Caco-2 (cell line): ENCODE measurements at regions not wholly inside any gene's neighbourhood (a gene's known extent, or its start where the extent isn't known, plus 50 kb on each side); places are given as distances from the start of the nearest gene placed in this dataset.

Source experiments
- BruUV-seq: library from RNA; stranded (reverse); fragments of 400-500 nt; replicated peaks from 2 replicates; lab custom pipeline; 2021; lab: Mats Ljungman, UMichigan
- CTCF ChIA-PET: fragments of 300-600 bp; sonication (Branson Sonifier 250); formaldehyde crosslinking; loops from one replicate; lab custom pipeline; 2022; ENCODE audit warnings: antibody characterized with exemption; lab: Charles Lee
- POLR2A ChIA-PET: fragments of 300-600 bp; sonication (Branson Sonifier 250); formaldehyde crosslinking; loops from one replicate; lab custom pipeline; 2022; ENCODE audit warnings: antibody characterized with exemption; lab: Charles Lee
- DNase-seq, 2 experiments: peaks; one replicate each; pipeline versions ENCODE4 v3.0.0 to v3.0.0-alpha.2; 2020 to 2022
- H3K27me3 ChIP-seq: replicated peaks from 2 replicates; pipeline ENCODE4 v1.6.0; 2011; ENCODE audit warnings: low read length; ENCODE audit not compliant: control insufficient read depth, insufficient read depth
- H3K36me3 ChIP-seq: 2 replicates; pipeline ENCODE4 v1.5.1; 2011; ENCODE audit warnings: low read length; ENCODE audit not compliant: control insufficient read depth, insufficient read depth
- H3K4me1 ChIP-seq: fragments of 250-450 bp; sonication (Bioruptor Pico); 2 replicates; pipeline ENCODE4 v1.5.1; 2020; ENCODE audit warnings: mild to moderate bottlenecking
- H3K4me3 ChIP-seq: 2 replicates; pipeline ENCODE4 v1.5.1; 2011; ENCODE audit warnings: low read depth, mild to moderate bottlenecking, control low read depth, low read length
- H3K9me3 ChIP-seq: fragments of 250-450 bp; sonication (Bioruptor Pico); 2 replicates; pipeline ENCODE4 v1.5.1; 2020; ENCODE audit warnings: mild to moderate bottlenecking, moderate library complexity
- H3K27ac Mint-ChIP-seq: one replicate; pipeline ENCODE4 v1.8.0; 2022; ENCODE audit warnings: mixed read lengths; ENCODE audit not compliant: unreplicated experiment
- H3K27me3 Mint-ChIP-seq: one replicate; pipeline ENCODE4 v1.8.0; 2022; ENCODE audit warnings: mixed read lengths; ENCODE audit not compliant: insufficient read depth, unreplicated experiment
- H3K36me3 Mint-ChIP-seq: one replicate; pipeline ENCODE4 v1.8.0; 2022; ENCODE audit warnings: mild to moderate bottlenecking, mixed read lengths; ENCODE audit not compliant: insufficient read depth, unreplicated experiment
- H3K4me1 Mint-ChIP-seq: one replicate; pipeline ENCODE4 v1.8.0; 2022; ENCODE audit warnings: low read depth, mixed read lengths; ENCODE audit not compliant: unreplicated experiment
- H3K4me3 Mint-ChIP-seq: one replicate; pipeline ENCODE4 v1.8.0; 2022; ENCODE audit warnings: mild to moderate bottlenecking, moderate library complexity, mixed read lengths; ENCODE audit not compliant: unreplicated experiment
- H3K9me3 Mint-ChIP-seq: one replicate; pipeline ENCODE4 v1.8.0; 2022; ENCODE audit warnings: mixed read lengths; ENCODE audit not compliant: unreplicated experiment
- intact Hi-C: fragments of 100-400 bp; cut with micrococcal nuclease; formaldehyde crosslinking; loops from one replicate; pipeline ENCODE4 v1.10.0; 2022; ENCODE audit not compliant: unreplicated experiment
- TF ChIP-seq, protein P1 (sequence below), 2 experiments: fragments of 200-600 bp in 1 of 2; IDR thresholded peaks; 1 replicate in 1 of 2; 2 replicates in 1 of 2; pipeline versions ENCODE4 v1.5.1 to v1.8.0; 2011 to 2022; ENCODE audit warnings: antibody characterized with exemption in 1 of 2, control low read depth in 1 of 2, inconsistent platforms in 1 of 2, low read depth in 1 of 2, low read length in 1 of 2, mild to moderate bottlenecking in 1 of 2, moderate library complexity in 1 of 2; ENCODE audit not compliant: insufficient read depth in 1 of 2, severe bottlenecking in 1 of 2, unreplicated experiment in 1 of 2

DNA sequence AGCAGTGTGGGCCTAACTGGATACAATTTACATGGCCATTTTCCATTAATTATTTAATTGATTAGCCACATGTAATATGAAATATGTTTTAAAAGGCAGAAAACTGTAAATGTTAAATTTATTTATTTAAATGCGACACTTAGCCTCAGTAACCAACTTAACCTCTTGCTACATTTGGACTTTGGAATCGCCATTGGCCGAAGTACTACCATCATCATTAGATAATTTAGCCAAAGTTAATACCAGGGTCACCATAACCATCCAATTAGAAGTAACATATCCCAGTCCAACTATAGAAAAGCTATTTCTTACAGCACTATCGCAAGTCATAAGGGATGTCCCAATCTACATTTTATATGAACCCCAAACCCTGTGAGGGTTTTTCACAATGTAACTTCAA, 558.6 kb upstream of the IGFBP3 start:
- Mint-ChIP-seq H3K36me3 (no peaks in the 10 kb centered on the region), H3K4me3 (no peak overlapping the region), H3K27me3 (no peaks in the 10 kb centered on the region), H3K4me1 (no peaks in the 10 kb centered on the region), H3K27ac (no peak overlapping the region), H3K9me3 (no peaks in the 10 kb centered on the region)
- Histone ChIP-seq H3K27me3 (no peaks in the 10 kb centered on the region), H3K36me3 (no peaks in the 10 kb centered on the region), H3K9me3 (no peaks in the 10 kb centered on the region), H3K4me1 (no peaks in the 10 kb centered on the region), H3K4me3 (no peak overlapping the region)
- no peak for DNase-seq
- ChIA-PET POLR2A (no interaction called here), CTCF (no interaction called here)
- no TSS peak for BruUV-seq
- intact Hi-C loops = no loop called here
- TF ChIP-seq, protein P1, sequence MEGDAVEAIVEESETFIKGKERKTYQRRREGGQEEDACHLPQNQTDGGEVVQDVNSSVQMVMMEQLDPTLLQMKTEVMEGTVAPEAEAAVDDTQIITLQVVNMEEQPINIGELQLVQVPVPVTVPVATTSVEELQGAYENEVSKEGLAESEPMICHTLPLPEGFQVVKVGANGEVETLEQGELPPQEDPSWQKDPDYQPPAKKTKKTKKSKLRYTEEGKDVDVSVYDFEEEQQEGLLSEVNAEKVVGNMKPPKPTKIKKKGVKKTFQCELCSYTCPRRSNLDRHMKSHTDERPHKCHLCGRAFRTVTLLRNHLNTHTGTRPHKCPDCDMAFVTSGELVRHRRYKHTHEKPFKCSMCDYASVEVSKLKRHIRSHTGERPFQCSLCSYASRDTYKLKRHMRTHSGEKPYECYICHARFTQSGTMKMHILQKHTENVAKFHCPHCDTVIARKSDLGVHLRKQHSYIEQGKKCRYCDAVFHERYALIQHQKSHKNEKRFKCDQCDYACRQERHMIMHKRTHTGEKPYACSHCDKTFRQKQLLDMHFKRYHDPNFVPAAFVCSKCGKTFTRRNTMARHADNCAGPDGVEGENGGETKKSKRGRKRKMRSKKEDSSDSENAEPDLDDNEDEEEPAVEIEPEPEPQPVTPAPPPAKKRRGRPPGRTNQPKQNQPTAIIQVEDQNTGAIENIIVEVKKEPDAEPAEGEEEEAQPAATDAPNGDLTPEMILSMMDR (IDR thresholded peaks at IDR 0.05; ENCODE audit: insufficient read depth in 1 of 2, low read depth in 1 of 2, low read length in 1 of 2, severe bottlenecking in 1 of 2, unreplicated experiment in 1 of 2) = no peak

DNA sequence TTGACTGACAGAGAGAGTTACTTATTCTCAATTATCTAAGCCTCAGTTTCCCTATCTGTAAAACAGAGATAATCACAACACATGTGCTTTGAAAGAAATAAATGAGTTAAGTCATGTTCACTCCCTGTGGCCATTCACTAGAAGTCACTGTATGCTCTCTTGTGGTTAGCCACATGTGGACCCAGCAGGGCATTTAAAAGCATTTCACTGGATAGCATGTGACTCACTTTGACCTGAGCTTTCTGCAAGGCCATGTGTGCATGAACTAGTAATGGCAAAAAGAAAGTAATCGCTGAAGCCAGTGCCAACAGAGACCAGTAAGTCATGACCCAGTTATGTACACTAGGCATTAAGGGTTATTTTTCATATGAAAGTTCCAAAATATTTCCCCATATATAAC, 557.0 kb upstream of the IGFBP3 start:
- Mint-ChIP-seq H3K4me3 (no peak overlapping the region), H3K36me3 (no peaks in the 10 kb centered on the region), H3K9me3 (peaks cover under 1% of the 10 kb centered on the region), H3K27ac (no peak overlapping the region), H3K4me1 (no peaks in the 10 kb centered on the region), H3K27me3 (no peaks in the 10 kb centered on the region)
- POLR2A ChIA-PET = no interaction called here
- TF ChIP-seq, protein P1 (IDR thresholded peaks at IDR 0.05; ENCODE audit: insufficient read depth in 1 of 2, low read depth in 1 of 2, low read length in 1 of 2, severe bottlenecking in 1 of 2, unreplicated experiment in 1 of 2) = no peak
- no peaks in the 10 kb centered on the region; the same call in 1 of the 2 replicates for H3K9me3 ChIP-seq
- no TSS peak for BruUV-seq
- no peaks in the 10 kb centered on the region for H3K36me3 ChIP-seq
- CTCF ChIA-PET = no interaction called here
- no peak for DNase-seq
- H3K27me3 ChIP-seq = no peaks in the 10 kb centered on the region
- no peak overlapping the region for H3K4me3 ChIP-seq
- H3K4me1 ChIP-seq = no peaks in the 10 kb centered on the region
- intact Hi-C loops = no loop called here

DNA sequence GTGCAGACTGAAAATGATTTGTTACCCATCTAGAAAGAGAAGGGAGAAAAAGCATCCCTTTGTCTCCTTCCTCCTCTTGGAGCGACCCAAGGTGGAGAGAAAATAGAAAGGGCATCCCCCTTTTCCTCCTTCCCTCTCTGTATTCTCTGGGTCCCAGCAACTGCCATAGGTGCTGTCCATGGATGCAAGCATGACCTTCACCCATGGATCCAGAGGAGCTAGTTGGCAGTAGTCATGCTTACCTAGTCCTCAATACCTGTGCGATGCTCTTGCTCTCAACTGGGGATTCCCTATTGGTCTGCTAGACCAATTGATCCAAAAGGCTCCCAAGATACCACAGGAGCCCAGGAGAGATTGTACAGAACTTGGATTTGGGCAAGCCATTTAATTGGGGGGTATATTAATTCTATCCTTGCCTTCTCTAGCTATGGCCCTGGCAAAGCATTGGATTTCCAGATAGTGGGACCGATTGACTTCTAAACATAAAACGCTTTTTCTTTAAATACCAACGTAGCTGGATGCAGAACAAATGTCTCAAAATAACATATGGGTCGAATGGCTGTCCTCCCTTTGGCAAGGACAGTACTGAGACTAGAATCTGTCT, 547.8 kb upstream of the IGFBP3 start:
- peaks cover 69% of the 10 kb centered on the region for H3K9me3 Mint-ChIP-seq
- no peaks in the 10 kb centered on the region for H3K4me1 ChIP-seq
- H3K9me3 ChIP-seq = peaks cover 44% of the 10 kb centered on the region
- no TSS peak for BruUV-seq
- H3K4me3 Mint-ChIP-seq = no peak overlapping the region
- H3K36me3 Mint-ChIP-seq = no peaks in the 10 kb centered on the region
- no peaks in the 10 kb centered on the region for H3K27me3 Mint-ChIP-seq
- no peaks in the 10 kb centered on the region for H3K27me3 ChIP-seq
- CTCF ChIA-PET = no interaction called here
- no peak overlapping the region for H3K4me3 ChIP-seq
- POLR2A ChIA-PET = no interaction called here
- H3K4me1 Mint-ChIP-seq = no peaks in the 10 kb centered on the region
- H3K36me3 ChIP-seq = no peaks in the 10 kb centered on the region
- TF ChIP-seq, protein P1 (IDR thresholded peaks at IDR 0.05; ENCODE audit: insufficient read depth in 1 of 2, low read depth in 1 of 2, low read length in 1 of 2, severe bottlenecking in 1 of 2, unreplicated experiment in 1 of 2) = no peak
- intact Hi-C loops = no loop called here
- DNase-seq = peak in 1 of 2 experiments; percentile 15
- no peak overlapping the region for H3K27ac Mint-ChIP-seq
